ENCODE measurements at regions not wholly inside any gene's neighbourhood (a gene's known extent, or its start where the extent isn't known, plus 50 kb on each side); places are given as distances from the start of the nearest gene placed in this dataset.

DNA sequence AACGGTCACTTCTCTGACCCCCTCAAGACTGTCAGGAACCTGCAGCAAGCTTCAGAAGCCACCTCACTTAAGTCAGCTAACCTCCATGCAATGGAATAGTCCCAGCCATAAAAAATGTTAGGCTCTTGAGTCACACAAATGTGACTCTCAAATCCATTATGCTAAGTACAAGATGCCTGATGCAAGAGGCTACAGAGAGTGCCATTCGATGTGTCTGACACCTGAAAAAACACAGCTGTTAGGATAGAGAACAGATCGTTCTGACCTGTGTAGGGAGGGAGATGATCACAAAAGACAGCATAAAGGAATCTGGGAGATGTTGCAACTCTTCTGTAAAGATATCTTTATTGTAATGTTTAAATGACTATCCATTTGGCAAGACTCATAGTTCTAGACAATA lies 712.4 kb downstream of the TBC1D22A start:
- TF ChIP-seq, protein P1, sequence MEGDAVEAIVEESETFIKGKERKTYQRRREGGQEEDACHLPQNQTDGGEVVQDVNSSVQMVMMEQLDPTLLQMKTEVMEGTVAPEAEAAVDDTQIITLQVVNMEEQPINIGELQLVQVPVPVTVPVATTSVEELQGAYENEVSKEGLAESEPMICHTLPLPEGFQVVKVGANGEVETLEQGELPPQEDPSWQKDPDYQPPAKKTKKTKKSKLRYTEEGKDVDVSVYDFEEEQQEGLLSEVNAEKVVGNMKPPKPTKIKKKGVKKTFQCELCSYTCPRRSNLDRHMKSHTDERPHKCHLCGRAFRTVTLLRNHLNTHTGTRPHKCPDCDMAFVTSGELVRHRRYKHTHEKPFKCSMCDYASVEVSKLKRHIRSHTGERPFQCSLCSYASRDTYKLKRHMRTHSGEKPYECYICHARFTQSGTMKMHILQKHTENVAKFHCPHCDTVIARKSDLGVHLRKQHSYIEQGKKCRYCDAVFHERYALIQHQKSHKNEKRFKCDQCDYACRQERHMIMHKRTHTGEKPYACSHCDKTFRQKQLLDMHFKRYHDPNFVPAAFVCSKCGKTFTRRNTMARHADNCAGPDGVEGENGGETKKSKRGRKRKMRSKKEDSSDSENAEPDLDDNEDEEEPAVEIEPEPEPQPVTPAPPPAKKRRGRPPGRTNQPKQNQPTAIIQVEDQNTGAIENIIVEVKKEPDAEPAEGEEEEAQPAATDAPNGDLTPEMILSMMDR (IDR thresholded peaks at IDR 0.05; ENCODE audit: low read depth, low read length): no peak
- Histone ChIP-seq H3K27me3 (no peaks in the 10 kb centered on the region), H3K9me3 (ENCODE audit: low read depth) (no peaks in the 10 kb centered on the region), H3K36me3 (no peaks in the 10 kb centered on the region), H3K27ac (no peak overlapping the region), H3K4me1 (ENCODE audit: low read depth) (no peaks in the 10 kb centered on the region), H3K4me3 (no peak overlapping the region)
- no peak for DNase-seq (ENCODE audit: low read depth in 1 of 2, low spot score in 1 of 2)

DNA sequence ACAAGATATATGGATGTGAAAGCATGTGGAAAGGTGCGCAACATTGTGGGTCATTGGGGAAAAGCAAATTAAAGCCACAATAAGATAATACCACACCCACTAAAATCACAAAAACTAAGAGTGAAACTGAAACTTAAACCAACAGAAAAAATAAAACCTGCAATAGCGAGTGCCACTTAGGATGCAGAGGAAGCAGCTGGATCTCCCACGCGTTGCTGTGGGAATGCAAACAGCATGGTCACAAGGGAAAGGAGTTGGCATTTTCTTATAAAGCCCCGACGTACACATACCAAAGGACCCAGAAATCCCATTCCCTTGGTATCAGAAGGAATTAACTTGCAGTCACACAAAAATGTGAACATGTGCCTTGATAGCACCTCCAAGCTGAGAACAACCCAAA lies 712.0 kb downstream of the TBC1D22A start:
- TF ChIP-seq, protein P1 (IDR thresholded peaks at IDR 0.05; ENCODE audit: low read depth, low read length): no peak
- no peaks in the 10 kb centered on the region for H3K36me3 ChIP-seq
- H3K4me3 ChIP-seq: no peak overlapping the region
- DNase-seq (ENCODE audit: low read depth in 1 of 2, low spot score in 1 of 2): no peak
- no peaks in the 10 kb centered on the region for H3K27me3 ChIP-seq
- no peaks in the 10 kb centered on the region for H3K9me3 ChIP-seq (ENCODE audit: low read depth)
- no peaks in the 10 kb centered on the region for H3K4me1 ChIP-seq (ENCODE audit: low read depth)
- H3K27ac ChIP-seq: no peak overlapping the region

DNA sequence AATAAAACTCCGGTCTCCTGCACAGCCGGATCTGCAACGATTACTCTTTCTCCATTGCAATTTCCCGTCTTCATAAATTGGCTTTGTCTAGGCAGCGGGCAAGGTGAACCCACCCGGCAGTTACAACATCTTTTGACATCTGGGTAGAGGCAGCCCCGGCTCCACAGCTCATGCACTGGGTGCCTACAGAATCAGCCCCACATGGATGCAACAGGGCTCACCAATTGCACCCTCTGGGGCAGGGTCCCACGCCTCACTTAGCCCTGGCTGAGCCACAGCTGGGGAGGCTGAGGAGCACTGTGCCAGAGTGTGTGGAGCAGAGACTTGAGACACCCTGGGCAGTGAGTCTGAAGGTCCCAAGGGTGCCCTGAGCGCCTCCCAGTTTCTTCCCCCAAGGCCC lies 710.2 kb downstream of the TBC1D22A start:
- no peaks in the 10 kb centered on the region for H3K9me3 ChIP-seq (ENCODE audit: low read depth)
- no peaks in the 10 kb centered on the region for H3K36me3 ChIP-seq
- H3K4me1 ChIP-seq (ENCODE audit: low read depth): no peaks in the 10 kb centered on the region
- TF ChIP-seq, protein P1 (IDR thresholded peaks at IDR 0.05; ENCODE audit: low read depth, low read length): no peak
- no peak overlapping the region for H3K4me3 ChIP-seq
- no peak for DNase-seq (ENCODE audit: low read depth in 1 of 2, low spot score in 1 of 2)
- H3K27ac ChIP-seq: no peak overlapping the region
- no peaks in the 10 kb centered on the region for H3K27me3 ChIP-seq

DNA sequence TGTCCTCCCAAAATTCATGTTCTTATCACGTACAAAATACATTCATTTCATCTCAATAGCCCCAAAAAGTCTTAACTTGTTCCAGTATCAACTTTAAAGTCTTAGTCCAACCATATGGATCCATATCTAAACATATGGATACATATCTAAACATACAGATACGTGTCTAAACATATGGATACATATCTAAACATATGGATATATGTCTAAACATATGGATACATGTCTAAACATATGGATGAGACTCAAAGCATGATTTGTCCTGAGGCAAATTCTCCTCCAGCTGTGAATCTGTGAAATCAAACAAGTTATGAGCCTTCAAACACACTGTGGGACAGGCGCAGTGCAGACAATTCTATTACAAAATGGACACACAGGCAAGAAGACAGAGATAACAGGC lies 709.0 kb downstream of the TBC1D22A start:
- no peaks in the 10 kb centered on the region for H3K27me3 ChIP-seq
- H3K4me1 ChIP-seq (ENCODE audit: low read depth): no peaks in the 10 kb centered on the region
- TF ChIP-seq, protein P1 (IDR thresholded peaks at IDR 0.05; ENCODE audit: low read depth, low read length): no peak
- DNase-seq (ENCODE audit: low read depth in 1 of 2, low spot score in 1 of 2): no peak
- H3K9me3 ChIP-seq (ENCODE audit: low read depth): no peaks in the 10 kb centered on the region
- H3K27ac ChIP-seq: no peak overlapping the region
- no peaks in the 10 kb centered on the region for H3K36me3 ChIP-seq
- H3K4me3 ChIP-seq: no peak overlapping the region

DNA sequence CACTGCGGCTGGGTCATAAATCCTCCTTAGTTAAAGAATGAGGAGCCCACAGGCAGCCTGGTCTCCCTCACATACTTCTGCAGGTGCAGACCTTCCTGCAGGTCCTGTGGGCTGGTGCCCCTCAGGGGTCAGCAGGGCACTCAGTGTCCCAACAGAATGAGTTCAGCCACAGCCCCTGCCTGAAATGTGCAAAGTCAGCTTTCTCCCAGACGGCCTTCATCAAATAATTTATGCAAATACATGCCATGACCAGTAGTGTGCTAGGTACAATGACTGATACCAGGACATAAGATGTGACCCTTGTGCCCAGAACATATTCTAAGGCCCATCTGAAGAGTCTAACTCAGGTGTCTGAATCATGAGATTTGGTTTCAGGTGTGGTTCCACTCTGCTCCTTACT lies 703.4 kb downstream of the TBC1D22A start:
- no peaks in the 10 kb centered on the region for H3K36me3 ChIP-seq
- TF ChIP-seq, protein P1 (IDR thresholded peaks at IDR 0.05; ENCODE audit: low read depth, low read length): no peak
- H3K4me1 ChIP-seq (ENCODE audit: low read depth): no peaks in the 10 kb centered on the region
- no peaks in the 10 kb centered on the region for H3K27me3 ChIP-seq
- H3K27ac ChIP-seq: no peak overlapping the region
- H3K4me3 ChIP-seq: no peak overlapping the region
- H3K9me3 ChIP-seq (ENCODE audit: low read depth): no peaks in the 10 kb centered on the region
- no peak for DNase-seq (ENCODE audit: low read depth in 1 of 2, low spot score in 1 of 2)

DNA sequence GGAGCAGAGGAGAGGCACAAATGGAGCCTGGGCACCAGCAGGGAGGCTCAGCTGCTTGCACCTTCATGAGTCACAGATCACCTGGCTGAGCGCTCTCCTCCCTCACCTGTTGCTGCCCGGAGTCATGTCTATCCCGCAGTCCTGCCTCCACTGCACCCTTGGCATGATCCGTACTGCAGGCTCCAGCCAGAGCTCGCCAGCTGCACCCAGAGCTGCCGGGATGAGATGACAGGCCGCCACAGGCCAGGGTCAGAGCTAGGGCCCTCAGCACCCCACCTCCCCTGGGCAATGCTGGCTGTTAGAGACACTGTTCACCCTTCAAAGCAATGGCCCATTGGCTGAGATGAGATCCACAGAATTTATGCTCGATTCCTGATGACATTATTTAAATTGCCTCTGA lies 702.8 kb downstream of the TBC1D22A start:
- Histone ChIP-seq H3K9me3 (ENCODE audit: low read depth) (no peaks in the 10 kb centered on the region), H3K27ac (no peak overlapping the region)
- TF ChIP-seq, protein P1 (IDR thresholded peaks at IDR 0.05; ENCODE audit: low read depth, low read length): no peak

More for the DNA sequence above, 702.8 kb downstream of the TBC1D22A start:
- Histone ChIP-seq H3K27me3 (no peaks in the 10 kb centered on the region), H3K4me1 (ENCODE audit: low read depth) (no peaks in the 10 kb centered on the region), H3K4me3 (no peak overlapping the region), H3K36me3 (no peaks in the 10 kb centered on the region)
- no peak for DNase-seq (ENCODE audit: low read depth in 1 of 2, low spot score in 1 of 2)
